ENCODE measurements at regions not wholly inside any gene's neighbourhood (a gene's known extent, or its start where the extent isn't known, plus 50 kb on each side); places are given as distances from the start of the nearest gene placed in this dataset.

DNA sequence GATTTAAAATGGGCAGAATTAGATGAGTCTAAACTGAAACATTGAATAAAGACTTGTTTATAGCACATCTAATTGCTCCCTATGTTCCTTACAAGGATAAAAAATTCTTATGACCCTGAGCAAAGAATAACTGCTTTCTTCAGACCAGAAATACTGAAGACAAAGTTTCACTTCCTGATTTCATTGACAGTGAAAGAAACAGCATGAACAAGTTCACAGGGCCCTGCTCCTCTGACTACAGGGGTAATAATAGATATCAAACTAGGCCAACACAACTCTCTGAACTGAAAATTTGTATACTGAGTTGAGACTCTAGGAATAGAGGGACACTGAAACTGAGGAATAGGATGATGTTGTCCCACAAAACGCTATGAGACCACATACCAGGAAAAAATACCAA is 1383.3 kb upstream of the CDH2 start:
- H3K27ac Mint-ChIP-seq: no peak overlapping the region
- H3K36me3 Mint-ChIP-seq (ENCODE audit: insufficient read depth): no peaks in the 10 kb centered on the region
- DNase-seq: no peak
- no peaks in the 10 kb centered on the region for H3K27me3 Mint-ChIP-seq
- H3K4me3 Mint-ChIP-seq: no peak overlapping the region
- ATAC-seq (replicated peaks): no peak
- H3K4me1 Mint-ChIP-seq (ENCODE audit: low read depth in 2 of 2): no peaks in the 10 kb centered on the region
- H3K9me3 Mint-ChIP-seq: peaks cover 0 to 5% of the 10 kb centered on the region in 2 donors

DNA sequence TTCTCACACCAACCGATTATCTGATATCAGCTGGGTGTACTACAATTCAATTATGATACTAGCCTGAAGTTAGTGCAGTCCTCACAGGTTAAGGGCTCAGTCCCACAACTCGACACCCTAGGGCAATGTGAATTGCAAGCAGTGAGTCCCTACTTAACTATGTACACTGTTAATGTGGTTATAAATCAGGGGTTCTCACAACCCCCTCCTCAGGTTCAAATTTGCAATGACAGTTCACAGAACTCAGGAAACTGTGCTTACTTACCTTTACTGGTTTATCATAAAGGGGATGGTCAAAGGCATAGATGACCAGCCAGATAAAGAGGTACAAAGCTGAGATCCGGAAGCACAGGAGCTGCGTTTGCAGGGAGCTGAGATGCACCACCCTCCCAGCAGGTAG is 1379.1 kb upstream of the CDH2 start:
- Mint-ChIP-seq H3K9me3 (peaks cover 0 to 4% of the 10 kb centered on the region in 2 donors), H3K36me3 (ENCODE audit: insufficient read depth) (no peaks in the 10 kb centered on the region), H3K4me3 (no peak overlapping the region), H3K4me1 (ENCODE audit: low read depth in 2 of 2) (no peaks in the 10 kb centered on the region), H3K27ac (no peak overlapping the region), H3K27me3 (no peaks in the 10 kb centered on the region)
- no peak for ATAC-seq (replicated peaks)
- DNase-seq: no peak

DNA sequence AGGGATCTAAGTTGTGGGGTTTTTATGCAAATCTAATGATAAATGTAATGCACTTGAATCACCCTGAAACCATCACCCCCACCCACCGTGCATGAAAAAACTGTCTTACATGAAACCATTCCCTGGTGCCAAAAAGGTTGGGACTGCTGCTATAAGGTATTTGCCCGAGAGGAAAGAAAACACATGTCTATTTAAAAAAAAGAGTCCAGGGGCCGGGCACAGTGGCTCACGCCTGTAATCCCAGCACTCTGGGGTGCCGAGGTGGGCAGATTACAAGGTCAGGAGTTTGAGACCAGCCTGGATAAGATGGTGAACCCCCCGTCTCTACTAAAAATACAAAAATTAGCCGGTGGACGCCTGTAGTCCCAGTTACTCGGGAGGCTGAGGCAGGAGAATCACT is 1372.8 kb upstream of the CDH2 start:
- H3K9me3 Mint-ChIP-seq: peaks cover 0 to 4% of the 10 kb centered on the region in 2 donors
- no peak for ATAC-seq (replicated peaks)
- H3K4me1 Mint-ChIP-seq (ENCODE audit: low read depth in 2 of 2): no peaks in the 10 kb centered on the region
- H3K4me3 Mint-ChIP-seq: no peak overlapping the region
- H3K27ac Mint-ChIP-seq: no peak overlapping the region
- no peaks in the 10 kb centered on the region for H3K36me3 Mint-ChIP-seq (ENCODE audit: insufficient read depth)
- no peaks in the 10 kb centered on the region for H3K27me3 Mint-ChIP-seq
- no peak for DNase-seq

DNA sequence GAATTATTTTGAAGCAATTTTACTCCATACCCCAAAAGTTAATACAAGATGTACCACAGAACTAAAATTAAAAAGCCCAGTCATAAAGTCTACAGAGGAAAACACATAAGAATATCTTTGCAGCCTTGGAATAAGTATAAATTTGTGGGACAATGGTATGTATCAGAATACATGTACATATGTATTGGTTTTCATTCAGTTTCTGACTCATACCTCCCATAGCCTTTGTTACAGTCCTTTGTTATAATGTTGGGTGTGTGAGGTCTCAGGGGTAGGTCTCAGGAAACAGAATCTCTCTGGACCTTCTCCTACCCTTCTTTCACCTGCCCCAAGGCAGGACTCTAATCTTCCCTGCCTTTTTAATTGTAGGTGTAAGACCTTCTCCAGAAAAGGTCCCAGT is 1370.7 kb upstream of the CDH2 start:
- Mint-ChIP-seq H3K27me3 (no peaks in the 10 kb centered on the region), H3K27ac (no peak overlapping the region), H3K9me3 (no peaks in the 10 kb centered on the region), H3K4me1 (ENCODE audit: low read depth in 2 of 2) (no peaks in the 10 kb centered on the region), H3K4me3 (no peak overlapping the region), H3K36me3 (ENCODE audit: insufficient read depth) (no peaks in the 10 kb centered on the region)
- DNase-seq (no peak), ATAC-seq (replicated peaks) (no peak)

DNA sequence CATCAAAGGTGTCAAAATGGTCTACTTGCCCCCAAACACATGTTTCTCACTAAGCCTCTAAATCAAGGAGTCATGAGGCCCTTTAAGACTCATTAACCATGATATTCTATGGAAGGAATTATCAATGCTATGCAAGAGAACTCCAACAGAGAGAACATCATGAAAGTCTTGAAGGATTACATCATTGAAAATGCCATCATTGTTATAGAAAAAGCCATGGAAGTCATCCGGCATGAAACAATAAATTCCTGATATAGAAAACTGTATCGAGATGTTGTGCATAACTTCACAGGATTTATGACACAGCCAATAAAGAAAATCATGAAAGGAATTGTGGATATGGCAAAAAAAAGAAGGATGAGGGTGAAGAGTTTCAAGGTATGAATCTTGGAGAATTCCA is 1363.6 kb upstream of the CDH2 start:
- ATAC-seq (replicated peaks) (no peak), DNase-seq (no peak)
- Mint-ChIP-seq H3K4me3 (no peak overlapping the region), H3K9me3 (peaks cover 0 to 8% of the 10 kb centered on the region in 2 donors), H3K27me3 (no peaks in the 10 kb centered on the region), H3K36me3 (ENCODE audit: insufficient read depth) (no peaks in the 10 kb centered on the region), H3K4me1 (ENCODE audit: low read depth in 2 of 2) (no peaks in the 10 kb centered on the region), H3K27ac (no peak overlapping the region)

DNA sequence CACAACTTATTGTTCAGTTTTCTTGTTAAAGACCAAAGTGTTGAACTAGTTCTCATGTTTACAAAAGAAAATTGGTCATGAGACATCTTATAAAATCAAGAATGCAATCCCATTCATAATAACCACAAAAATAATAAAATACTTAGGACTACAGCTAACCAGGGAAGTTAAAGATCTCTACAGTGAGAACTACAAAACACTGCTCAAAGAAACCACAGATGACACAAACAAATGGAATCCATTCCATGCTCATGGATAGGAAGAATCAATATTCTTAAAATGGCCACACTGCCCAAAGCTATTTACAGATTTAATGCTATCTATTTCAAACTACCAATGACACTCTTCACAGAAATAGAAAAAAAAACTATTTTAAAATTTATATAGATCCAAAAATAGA is 1354.8 kb upstream of the CDH2 start:
- Mint-ChIP-seq H3K27ac (no peak overlapping the region), H3K4me3 (no peak overlapping the region), H3K4me1 (ENCODE audit: low read depth in 2 of 2) (no peaks in the 10 kb centered on the region), H3K36me3 (ENCODE audit: insufficient read depth) (no peaks in the 10 kb centered on the region), H3K27me3 (no peaks in the 10 kb centered on the region), H3K9me3 (peaks cover 7 to 11% of the 10 kb centered on the region in 2 donors)
- ATAC-seq (replicated peaks) (no peak), DNase-seq (no peak)

DNA sequence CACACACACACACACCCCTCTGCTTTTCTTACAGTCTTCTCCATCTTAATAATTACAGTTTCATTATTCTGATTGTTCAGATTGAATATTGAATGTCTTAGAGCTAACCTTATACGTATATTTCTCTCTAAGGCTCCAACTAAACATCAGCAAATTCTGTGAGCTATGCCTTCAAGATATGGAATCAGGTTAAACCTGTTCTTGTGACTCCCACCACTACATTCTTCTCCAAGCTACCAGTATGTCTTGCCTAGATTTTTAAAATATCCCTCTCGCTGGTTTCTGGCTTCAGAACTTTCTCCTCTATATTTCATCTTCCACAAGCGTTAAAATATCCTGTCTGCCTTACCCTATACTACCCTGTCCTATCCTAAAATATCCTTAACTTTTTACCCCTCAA is 1346.4 kb upstream of the CDH2 start:
- ATAC-seq (replicated peaks) (no peak), DNase-seq (no peak)
- H3K27ac Mint-ChIP-seq: no peak overlapping the region
- H3K4me3 Mint-ChIP-seq: no peak overlapping the region
- H3K4me1 Mint-ChIP-seq (ENCODE audit: low read depth in 2 of 2): no peaks in the 10 kb centered on the region
- H3K27me3 Mint-ChIP-seq: no peaks in the 10 kb centered on the region
- peaks cover 5 to 15% of the 10 kb centered on the region in 2 donors for H3K9me3 Mint-ChIP-seq
- no peaks in the 10 kb centered on the region for H3K36me3 Mint-ChIP-seq (ENCODE audit: insufficient read depth)

DNA sequence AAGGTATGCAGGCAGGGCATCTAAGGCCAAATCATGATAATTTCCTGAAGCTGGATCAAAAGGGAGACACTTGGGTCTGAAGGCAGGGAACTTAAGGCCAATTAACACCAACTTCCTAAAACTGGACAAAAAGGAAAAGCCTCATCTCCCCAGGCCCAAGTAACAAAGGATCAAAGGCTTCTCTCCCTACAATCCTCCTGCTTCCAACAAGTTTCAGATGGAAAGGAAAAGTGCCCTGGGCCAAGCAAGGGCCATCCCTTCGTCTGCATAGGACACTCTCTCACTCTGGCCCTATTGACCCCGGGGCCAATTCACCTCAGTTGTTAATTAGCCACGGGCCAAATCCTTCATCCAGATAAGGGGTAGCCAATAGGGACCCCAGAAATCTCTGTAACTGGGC is 1335.8 kb upstream of the CDH2 start:
- Mint-ChIP-seq H3K4me3 (no peak overlapping the region), H3K27me3 (no peaks in the 10 kb centered on the region), H3K36me3 (ENCODE audit: insufficient read depth) (no peaks in the 10 kb centered on the region), H3K9me3 (peaks cover 10 to 11% of the 10 kb centered on the region in 2 donors), H3K27ac (no peak overlapping the region), H3K4me1 (ENCODE audit: low read depth in 2 of 2) (no peaks in the 10 kb centered on the region)
- DNase-seq (no peak), ATAC-seq (replicated peaks) (no peak)

DNA sequence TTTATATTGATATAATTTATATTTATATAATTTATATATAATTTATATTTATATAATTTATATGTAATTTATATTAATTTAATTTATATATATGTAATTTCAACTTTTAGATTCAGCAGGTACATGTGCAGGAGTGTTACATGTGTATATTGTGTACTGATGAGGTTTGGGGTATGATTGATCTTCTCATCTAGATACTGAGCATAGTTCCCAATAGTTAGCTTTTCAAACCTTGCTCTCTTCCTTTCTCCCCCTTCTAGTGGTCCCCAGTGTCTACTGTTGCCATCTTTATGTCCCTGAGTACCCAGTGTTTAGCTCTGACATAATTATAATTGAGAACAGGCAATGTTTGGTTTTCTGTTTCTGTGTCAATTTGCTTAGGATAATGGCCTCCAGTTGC is 1335.3 kb upstream of the CDH2 start:
- peaks cover 10 to 11% of the 10 kb centered on the region in 2 donors for H3K9me3 Mint-ChIP-seq
- no peaks in the 10 kb centered on the region for H3K4me1 Mint-ChIP-seq (ENCODE audit: low read depth in 2 of 2)
- H3K4me3 Mint-ChIP-seq: no peak overlapping the region
- no peaks in the 10 kb centered on the region for H3K27me3 Mint-ChIP-seq
- no peaks in the 10 kb centered on the region for H3K36me3 Mint-ChIP-seq (ENCODE audit: insufficient read depth)
- H3K27ac Mint-ChIP-seq: no peak overlapping the region
- no peak for DNase-seq
- no peak for ATAC-seq (replicated peaks)

DNA sequence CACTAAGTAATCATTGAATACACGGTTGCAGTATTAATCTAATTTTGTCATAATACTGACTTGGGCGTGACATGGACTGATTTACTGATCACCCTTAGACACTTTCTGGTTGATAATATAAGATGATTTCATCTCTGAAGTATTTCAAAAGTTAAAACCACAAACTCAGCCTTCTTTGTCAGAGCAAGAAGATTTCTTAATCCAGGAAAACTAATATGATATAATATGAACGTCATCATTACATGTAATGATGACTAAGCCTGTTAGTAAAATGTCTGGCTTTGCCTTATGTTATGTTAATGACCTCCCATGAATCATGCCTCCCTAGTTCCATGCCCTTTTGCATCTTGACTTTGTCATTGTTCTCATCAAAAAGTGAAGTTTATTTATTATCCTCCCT is 1325.0 kb upstream of the CDH2 start:
- ATAC-seq (replicated peaks): no peak
- Mint-ChIP-seq H3K27ac (no peak overlapping the region), H3K4me3 (no peak overlapping the region), H3K9me3 (peaks cover 8 to 10% of the 10 kb centered on the region in 2 donors), H3K27me3 (no peaks in the 10 kb centered on the region), H3K4me1 (ENCODE audit: low read depth in 2 of 2) (no peaks in the 10 kb centered on the region), H3K36me3 (ENCODE audit: insufficient read depth) (no peaks in the 10 kb centered on the region)
- no peak for DNase-seq

DNA sequence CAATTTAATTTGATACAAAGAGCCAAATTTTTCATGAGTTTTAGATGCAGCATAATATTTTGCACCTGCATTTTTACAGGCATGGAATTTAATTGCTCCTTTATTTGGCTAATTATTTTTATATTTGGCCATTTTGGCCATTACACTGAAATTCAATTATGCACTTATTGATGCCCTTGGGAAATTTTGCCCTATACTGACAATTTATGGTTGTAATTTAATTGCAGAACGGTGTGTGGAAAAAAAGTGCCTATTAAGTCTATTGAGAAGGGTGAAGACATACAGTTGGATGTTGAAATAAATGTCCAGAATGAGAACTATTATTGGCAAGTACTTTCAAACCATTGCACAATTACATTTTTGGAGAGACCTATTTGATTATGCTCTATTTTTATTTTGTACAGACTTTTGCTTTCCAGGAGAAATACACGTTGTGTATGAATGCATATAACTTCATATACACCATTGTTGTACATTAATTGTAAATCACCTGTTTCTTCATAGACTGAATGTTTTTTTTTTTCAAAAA is 1319.3 kb upstream of the CDH2 start:
- no peak for DNase-seq
- no peak for ATAC-seq (replicated peaks)
- Mint-ChIP-seq H3K4me3 (no peak overlapping the region), H3K36me3 (ENCODE audit: insufficient read depth) (no peaks in the 10 kb centered on the region), H3K27me3 (no peaks in the 10 kb centered on the region), H3K4me1 (ENCODE audit: low read depth in 2 of 2) (no peaks in the 10 kb centered on the region), H3K27ac (no peak overlapping the region), H3K9me3 (peaks cover 0 to 7% of the 10 kb centered on the region in 2 donors)

DNA sequence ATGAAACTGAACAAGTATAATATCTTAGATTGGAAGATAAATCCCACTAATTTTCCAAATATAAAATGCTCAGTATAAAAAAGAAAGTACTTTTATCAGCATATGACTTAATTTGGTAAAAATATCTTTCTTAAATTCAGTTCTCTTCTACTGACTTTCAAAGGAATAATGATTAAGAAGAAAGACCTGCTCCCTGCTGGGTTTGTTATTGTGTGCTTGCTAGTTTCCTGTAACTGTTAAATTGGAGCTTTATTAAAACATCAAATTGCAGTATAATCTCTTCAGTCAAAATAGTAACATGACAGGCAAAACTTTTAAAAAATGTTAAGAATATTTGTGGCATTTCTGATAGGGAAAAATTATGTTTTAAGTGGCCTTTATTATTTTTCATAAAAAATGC is 1317.4 kb upstream of the CDH2 start:
- DNase-seq (no peak), ATAC-seq (replicated peaks) (no peak)
- Mint-ChIP-seq H3K27ac (no peak overlapping the region), H3K4me3 (no peak overlapping the region), H3K36me3 (ENCODE audit: insufficient read depth) (no peaks in the 10 kb centered on the region), H3K27me3 (no peaks in the 10 kb centered on the region), H3K4me1 (ENCODE audit: low read depth in 2 of 2) (no peaks in the 10 kb centered on the region), H3K9me3 (peaks cover 0 to 6% of the 10 kb centered on the region in 2 donors)

DNA sequence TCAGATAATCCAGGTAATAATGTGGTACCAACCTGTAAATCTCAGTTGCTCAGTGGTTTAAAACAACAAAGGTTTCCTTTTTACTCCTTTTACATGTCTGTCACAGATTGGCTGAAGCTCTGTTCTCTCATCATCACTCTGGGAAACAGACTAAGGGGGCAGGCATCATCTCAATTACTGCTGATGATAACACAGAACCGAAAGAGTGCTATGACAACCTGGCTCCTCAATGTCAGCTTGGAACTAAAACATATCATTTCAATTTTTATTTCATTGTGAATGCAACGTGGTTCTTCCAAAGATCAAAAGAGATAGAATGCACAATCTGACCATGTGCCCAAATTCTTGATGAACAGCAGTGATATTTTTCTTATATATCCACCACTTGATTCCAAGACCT is 1315.0 kb upstream of the CDH2 start:
- Mint-ChIP-seq H3K36me3 (ENCODE audit: insufficient read depth) (no peaks in the 10 kb centered on the region), H3K9me3 (peaks cover 0 to 2% of the 10 kb centered on the region in 2 donors), H3K4me1 (ENCODE audit: low read depth in 2 of 2) (no peaks in the 10 kb centered on the region), H3K27me3 (no peaks in the 10 kb centered on the region), H3K27ac (no peak overlapping the region), H3K4me3 (no peak overlapping the region)
- ATAC-seq (replicated peaks) (no peak), DNase-seq (no peak)

DNA sequence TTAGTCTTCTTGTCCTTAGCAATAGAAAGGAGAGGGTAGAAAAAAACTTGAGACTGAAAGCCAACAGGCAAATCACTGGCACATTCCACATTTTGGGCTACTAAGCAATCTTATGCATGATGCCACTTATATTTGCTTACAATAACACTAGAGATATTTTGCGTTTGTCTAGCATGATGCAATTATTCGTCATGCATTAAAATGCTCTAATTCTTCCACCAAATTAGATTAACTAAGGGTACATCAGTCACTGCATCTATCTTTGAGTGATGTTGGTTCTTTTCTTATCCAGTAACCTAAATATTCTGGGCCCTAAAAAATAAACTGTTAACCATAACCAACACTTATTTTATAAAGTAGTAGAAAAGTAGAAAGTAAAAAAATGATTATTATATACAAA is 1311.7 kb upstream of the CDH2 start:
- H3K4me1 Mint-ChIP-seq (ENCODE audit: low read depth in 2 of 2): no peaks in the 10 kb centered on the region
- ATAC-seq (replicated peaks) (no peak), DNase-seq (no peak)
- no peak overlapping the region for H3K27ac Mint-ChIP-seq
- H3K4me3 Mint-ChIP-seq: no peak overlapping the region
- H3K9me3 Mint-ChIP-seq: peaks cover 0 to 3% of the 10 kb centered on the region in 2 donors
- no peaks in the 10 kb centered on the region for H3K36me3 Mint-ChIP-seq (ENCODE audit: insufficient read depth)
- H3K27me3 Mint-ChIP-seq: no peaks in the 10 kb centered on the region

DNA sequence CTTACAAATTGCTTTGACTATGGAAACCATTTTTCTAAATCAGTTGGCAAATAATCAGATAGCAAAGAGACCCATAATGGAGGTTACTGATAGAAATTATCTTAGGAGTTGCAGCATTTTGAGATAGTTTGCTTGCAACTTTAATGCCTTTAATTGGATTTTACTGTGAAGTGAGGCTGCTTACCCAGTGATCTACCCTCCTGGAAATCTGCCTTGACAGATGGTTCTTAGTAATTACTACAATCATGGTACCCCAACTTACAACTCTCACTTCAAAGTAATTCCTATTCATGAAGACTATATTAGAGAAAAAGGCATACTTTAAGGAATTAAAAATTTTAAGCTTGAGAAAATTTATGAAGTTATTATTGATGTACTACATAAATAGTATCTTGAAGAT is 1288.6 kb upstream of the CDH2 start:
- Mint-ChIP-seq H3K9me3 (peaks cover 0 to 4% of the 10 kb centered on the region in 2 donors), H3K4me3 (no peak overlapping the region), H3K27me3 (no peaks in the 10 kb centered on the region), H3K36me3 (ENCODE audit: insufficient read depth) (no peaks in the 10 kb centered on the region), H3K4me1 (ENCODE audit: low read depth in 2 of 2) (no peaks in the 10 kb centered on the region), H3K27ac (no peak overlapping the region)
- DNase-seq (no peak), ATAC-seq (replicated peaks) (no peak)

Measured in effector memory CD8-positive, alpha-beta T cell (primary cell).